Body of pancreas (tissue), 4 donors: ENCODE measurements at regions not wholly inside any gene's neighbourhood (a gene's known extent, or its start where the extent isn't known, plus 50 kb on each side); places are given as distances from the start of the nearest gene placed in this dataset. TPM values are rescaled to one million over a fixed set of nuclear protein-coding genes. Genes with fewer than 3 reads are reported as not detected.

Experiments used
- ATAC-seq: fragments of 150-250 bp; one replicate; pipeline ENCODE4 v1.9.1; 2016
- DNase-seq, 4 donors: peaks; one replicate each; pipeline ENCODE4 v3.0.0-alpha.2; 2019
- H3K27ac ChIP-seq, 4 donors: fragments of 200-600 bp; sonication (generic); 1 replicate in 3 of 4; 2 replicates in 1 of 4; pipeline versions ENCODE4 v1.5.1 to v1.6.1; 2016 to 2019; ENCODE audit warnings: mild to moderate bottlenecking in 1 of 4, mixed read lengths in 1 of 4, moderate library complexity in 1 of 4
- H3K27me3 ChIP-seq, 2 donors: fragments of 200-600 bp; sonication (generic); one replicate each; pipeline ENCODE4 v1.6.0; 2016; ENCODE audit warnings: mild to moderate bottlenecking in 1 of 2
- H3K36me3 ChIP-seq, 2 donors: fragments of 200-600 bp; sonication (generic); replicated peaks in 1 of 2; 2 replicates each; pipeline ENCODE4 v1.5.1; 2016; ENCODE audit warnings: low read depth in 2 of 2; ENCODE audit not compliant: insufficient read depth in 1 of 2
- H3K4me1 ChIP-seq: fragments of 200-600 bp; sonication (generic); one replicate; pipeline ENCODE4 v1.6.0; 2016
- H3K4me3 ChIP-seq, 2 donors: fragments of 200-600 bp; sonication (generic); 1 replicate in 1 of 2; 2 replicates in 1 of 2; pipeline ENCODE4 v1.5.1; 2016 to 2019
- H3K9me3 ChIP-seq, 3 donors: fragments of 200-600 bp; sonication (generic); 1 replicate in 2 of 3; 2 replicates in 1 of 3; pipeline ENCODE4 v1.5.1; 2016
- CTCF ChIP-seq, 7 experiments: fragments of 450-650 bp in 4 of 7; fragments of 200-600 bp in 3 of 7; sonication (generic) in 3 of 7; IDR thresholded peaks; one replicate each; pipeline ENCODE4 v1.5.1; 2016 to 2019; ENCODE audit warnings: antibody characterized with exemption in 7 of 7
- POLR2A ChIP-seq, 3 donors: fragments of 450-650 bp; IDR thresholded peaks; one replicate each; pipeline ENCODE4 v1.6.1; 2016; ENCODE audit warnings: antibody characterized with exemption in 3 of 3, mild to moderate bottlenecking in 2 of 3
- WGBS, 2 donors: methylation state at CpG; one replicate each; pipeline ENCODE4 v1.1.5; 2017; 5-methylcytosine and 5-hydroxymethylcytosine counted together
- intact Hi-C: fragments of 100-400 bp; cut with DNase I; formaldehyde crosslinking; loops from one replicate; pipeline ENCODE4 v1.15.1; 2023
- small RNA-seq: library from RNA; depleted of rRNA; stranded (forward); fragments of <200 nt; gene quantifications from one replicate; pipeline ENCODE3, GENCODE V24; 2016

GRCh38 chr14:38145142-38145541 lies 62.6 kb upstream of the SSTR1 start:
- no peaks in the 10 kb centered on the region for H3K9me3 ChIP-seq
- H3K36me3 ChIP-seq = no peaks in the 10 kb centered on the region
- H3K27me3 ChIP-seq = no peaks in the 10 kb centered on the region
- no peak for ATAC-seq
- peaks cover 3% of the 10 kb centered on the region for H3K4me1 ChIP-seq
- no peak overlapping the region for H3K4me3 ChIP-seq
- no peak for DNase-seq
- WGBS, 2 donors = 74 to 77% methylated on average over 4 of the region's 4 CpGs
- intact Hi-C loops = no loop called here
- TF ChIP-seq CTCF (IDR thresholded peaks at IDR 0.05) (no peak), POLR2A (IDR thresholded peaks at IDR 0.05) (no peak)
- no peak overlapping the region for H3K27ac ChIP-seq

GRCh38 chr14:38150075-38150474 lies 57.6 kb upstream of the SSTR1 start:
- TF ChIP-seq POLR2A (IDR thresholded peaks at IDR 0.05) (no peak), CTCF (IDR thresholded peaks at IDR 0.05) (no peak)

More at GRCh38 chr14:38150075-38150474, 57.6 kb upstream of the SSTR1 start:
- Histone ChIP-seq H3K27ac (no peak overlapping the region), H3K4me3 (no peak overlapping the region), H3K36me3 (no peaks in the 10 kb centered on the region), H3K9me3 (no peaks in the 10 kb centered on the region), H3K4me1 (peaks cover 3% of the 10 kb centered on the region), H3K27me3 (no peaks in the 10 kb centered on the region)
- no peak for DNase-seq
- WGBS, 2 donors = 49 to 57% methylated on average over 3 of the region's 3 CpGs
- no peak for ATAC-seq
- intact Hi-C loops = no loop called here

Small RNAs in the stretch of these regions (small RNA-seq; reads per million reads assigned to genes)
- not detected for gene RF00406
- not detected for gene RNU6-1277P
